Stimulated activated CD4-positive, alpha-beta T cell treated with anti-CD3 and anti-CD28 coated beads, Interleukin-2, amount 100 ng/mL, for 24 hours (primary cell): ENCODE measurements at regions not wholly inside any gene's neighbourhood (a gene's known extent, or its start where the extent isn't known, plus 50 kb on each side); places are given as distances from the start of the nearest gene placed in this dataset.

Experiments used
- DNase-seq, 2 donors: peaks; one replicate each; pipeline ENCODE4 v3.0.0-alpha.2; 2020

GRCh38 chr2:165033402-165033801 is 78.1 kb upstream of the SLC38A11 start:
- DNase-seq, result no peak

- DNase-seq, result no peak
Measured at GRCh38 chr2:165032559-165032958, 77.2 kb upstream of the SLC38A11 start.

GRCh38 chr2:165024199-165024598 is 68.9 kb upstream of the SLC38A11 start:
- DNase-seq, result no peak

- no peak for DNase-seq
Measured at GRCh38 chr2:165022781-165023180, 67.5 kb upstream of the SLC38A11 start.

GRCh38 chr2:165017966-165018596 is 62.8 kb upstream of the SLC38A11 start:
- DNase-seq, result no peak

GRCh38 chr2:165016772-165017411 is 61.6 kb upstream of the SLC38A11 start:
- peak in 1 of 2 donors; percentile 13 for DNase-seq

GRCh38 chr2:165015052-165015642 is 59.8 kb upstream of the SLC38A11 start:
- DNase-seq, result peak; percentile 60 to 72

- no peak for DNase-seq
Measured at GRCh38 chr2:165013944-165014619, 58.8 kb upstream of the SLC38A11 start.

GRCh38 chr2:165011199-165011598 is 55.9 kb upstream of the SLC38A11 start:
- DNase-seq, result no peak

- DNase-seq, result no peak
Measured at GRCh38 chr2:165010556-165010955, 55.2 kb upstream of the SLC38A11 start.

GRCh38 chr2:165009466-165009865 is 54.1 kb upstream of the SLC38A11 start:
- no peak for DNase-seq

- no peak for DNase-seq
Measured at GRCh38 chr2:165008730-165009315, 53.5 kb upstream of the SLC38A11 start.

- no peak for DNase-seq
Measured at GRCh38 chr2:165007161-165007744, 51.9 kb upstream of the SLC38A11 start.
